ENCODE measurements at regions not wholly inside any gene's neighbourhood (a gene's known extent, or its start where the extent isn't known, plus 50 kb on each side); places are given as distances from the start of the nearest gene placed in this dataset.

GRCh38 chr7:4613846-4614548 is 68.1 kb upstream of the FOXK1 start:
- Mint-ChIP-seq H3K4me1 (ENCODE audit: low read depth) (peaks cover 28% of the 10 kb centered on the region), H3K9me3 (ENCODE audit: low read depth) (no peaks in the 10 kb centered on the region), H3K27me3 (ENCODE audit: low read depth) (no peaks in the 10 kb centered on the region), H3K36me3 (ENCODE audit: low read depth) (no peaks in the 10 kb centered on the region), H3K27ac (ENCODE audit: unreplicated experiment) (peak overlapping the region; percentile 100), H3K4me3 (ENCODE audit: unreplicated experiment) (peak overlapping the region; percentile 71)
- TF ChIP-seq CTCF (IDR thresholded peaks at IDR 0.05): no peak
- DNase-seq (ENCODE audit: low spot score): peak; percentile 43

DNA sequence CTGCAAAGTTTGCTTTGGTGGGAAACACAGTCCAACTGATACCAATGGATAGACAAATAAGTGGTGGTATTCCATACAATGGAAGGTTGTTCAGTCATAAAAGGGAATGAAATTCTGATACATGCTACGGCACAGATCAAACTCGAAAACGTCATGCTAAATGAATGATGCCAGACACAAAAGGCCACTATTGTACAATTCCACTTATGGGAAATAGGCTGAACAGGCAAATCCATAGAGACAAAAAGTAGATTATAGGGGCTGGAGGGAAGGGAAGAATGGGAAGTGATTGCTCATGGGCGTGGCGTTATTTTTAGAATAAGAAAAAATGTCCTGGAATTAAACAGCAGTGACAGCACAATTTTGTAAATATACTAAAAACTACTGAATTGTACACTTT is 66.0 kb upstream of the FOXK1 start:
- Mint-ChIP-seq H3K27me3 (ENCODE audit: low read depth) (no peaks in the 10 kb centered on the region), H3K4me1 (ENCODE audit: low read depth) (peaks cover 46% of the 10 kb centered on the region), H3K36me3 (ENCODE audit: low read depth) (no peaks in the 10 kb centered on the region), H3K4me3 (ENCODE audit: unreplicated experiment) (no peak overlapping the region), H3K9me3 (ENCODE audit: low read depth) (no peaks in the 10 kb centered on the region), H3K27ac (ENCODE audit: unreplicated experiment) (no peak overlapping the region)
- TF ChIP-seq CTCF (IDR thresholded peaks at IDR 0.05): no peak
- no peak for DNase-seq (ENCODE audit: low spot score)

DNA sequence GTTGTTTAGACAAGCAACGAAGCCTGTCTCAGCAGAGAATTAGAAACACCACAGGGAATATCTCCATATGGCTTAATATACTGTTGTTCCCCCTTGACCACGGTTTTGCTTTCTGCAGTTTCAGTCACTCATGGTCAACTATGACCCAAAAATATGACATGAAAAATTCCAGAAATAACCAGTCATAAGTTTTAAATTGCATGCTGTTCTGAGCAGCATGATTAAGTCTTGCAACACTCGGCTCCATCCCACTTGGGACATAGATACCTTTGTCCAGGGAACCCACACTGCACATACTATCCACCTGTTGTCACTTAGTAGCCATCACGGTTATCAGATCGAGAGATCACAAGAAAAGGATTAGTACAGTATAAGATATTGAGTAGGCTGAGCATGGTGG is 60.7 kb upstream of the FOXK1 start:
- peak overlapping the region; percentile 82 for H3K27ac Mint-ChIP-seq (ENCODE audit: unreplicated experiment)
- peaks cover 34% of the 10 kb centered on the region for H3K4me1 Mint-ChIP-seq (ENCODE audit: low read depth)
- DNase-seq (ENCODE audit: low spot score): no peak
- H3K4me3 Mint-ChIP-seq (ENCODE audit: unreplicated experiment): no peak overlapping the region
- H3K27me3 Mint-ChIP-seq (ENCODE audit: low read depth): no peaks in the 10 kb centered on the region
- H3K9me3 Mint-ChIP-seq (ENCODE audit: low read depth): peaks cover 2% of the 10 kb centered on the region
- H3K36me3 Mint-ChIP-seq (ENCODE audit: low read depth): no peaks in the 10 kb centered on the region
- TF ChIP-seq CTCF (IDR thresholded peaks at IDR 0.05): no peak

GRCh38 chr7:4626318-4626845 is 55.7 kb upstream of the FOXK1 start:
- peak; percentile 37 for DNase-seq (ENCODE audit: low spot score)
- TF ChIP-seq CTCF (IDR thresholded peaks at IDR 0.05): no peak
- Mint-ChIP-seq H3K4me3 (ENCODE audit: unreplicated experiment) (no peak overlapping the region), H3K27ac (ENCODE audit: unreplicated experiment) (no peak overlapping the region), H3K27me3 (ENCODE audit: low read depth) (no peaks in the 10 kb centered on the region), H3K36me3 (ENCODE audit: low read depth) (no peaks in the 10 kb centered on the region), H3K4me1 (ENCODE audit: low read depth) (peaks cover 22% of the 10 kb centered on the region), H3K9me3 (ENCODE audit: low read depth) (peaks cover 2% of the 10 kb centered on the region)

GRCh38 chr7:4629287-4629895 is 52.7 kb upstream of the FOXK1 start:
- H3K9me3 Mint-ChIP-seq (ENCODE audit: low read depth): no peaks in the 10 kb centered on the region
- H3K36me3 Mint-ChIP-seq (ENCODE audit: low read depth): no peaks in the 10 kb centered on the region
- no peak for DNase-seq (ENCODE audit: low spot score)
- no peak for TF ChIP-seq CTCF (IDR thresholded peaks at IDR 0.05)
- H3K27ac Mint-ChIP-seq (ENCODE audit: unreplicated experiment): no peak overlapping the region
- no peak overlapping the region for H3K4me3 Mint-ChIP-seq (ENCODE audit: unreplicated experiment)
- peaks cover 30% of the 10 kb centered on the region for H3K4me1 Mint-ChIP-seq (ENCODE audit: low read depth)
- no peaks in the 10 kb centered on the region for H3K27me3 Mint-ChIP-seq (ENCODE audit: low read depth)
